ENCODE measurements at regions not wholly inside any gene's neighbourhood (a gene's known extent, or its start where the extent isn't known, plus 50 kb on each side); places are given as distances from the start of the nearest gene placed in this dataset.
A peak's percentile ranks its signal among the peaks of the same experiment; 100 is the strongest.

GRCh38 chr7:8985255-8985654 lies 551.8 kb downstream of the NXPH1 start:
- Histone ChIP-seq H3K4me3 (ENCODE audit: low read length) (no peak overlapping the region), H4K20me1 (ENCODE audit: insufficient read depth) (no peaks in the 10 kb centered on the region), H3K36me3 (ENCODE audit: insufficient read depth, low read length) (no peaks in the 10 kb centered on the region), H3K79me2 (replicated peaks; ENCODE audit: insufficient read depth, low read length) (no peaks in the 10 kb centered on the region), H3K27me3 (ENCODE audit: insufficient read depth, low read depth, low read length) (no peaks in the 10 kb centered on the region), H2AFZ (ENCODE audit: low read depth, low read length) (no peak overlapping the region), H3K9ac (ENCODE audit: low read length) (no peak overlapping the region), H3K27ac (ENCODE audit: low read length) (no peak overlapping the region), H3K9me3 (ENCODE audit: low read length) (no peaks in the 10 kb centered on the region), H3K4me2 (ENCODE audit: low read length) (no peak overlapping the region), H3K9me2 (ENCODE audit: insufficient read depth, low read length) (no peaks in the 10 kb centered on the region), H3F3A (ENCODE audit: insufficient read depth, low read length, poor library complexity, severe bottlenecking) (peaks cover 3% of the 10 kb centered on the region)
- peak; percentile 45 for TF ChIP-seq REST (IDR thresholded peaks at IDR 0.05; ENCODE audit: borderline replicate concordance)
- no peak for TF ChIP-seq TAF1 (IDR thresholded peaks at IDR 0.05; ENCODE audit: low read depth)

GRCh38 chr7:8988267-8988666 lies 554.9 kb downstream of the NXPH1 start:
- no peaks in the 10 kb centered on the region for H3K27me3 ChIP-seq (ENCODE audit: insufficient read depth, low read depth, low read length)
- H4K20me1 ChIP-seq (ENCODE audit: insufficient read depth), result no peaks in the 10 kb centered on the region
- TF ChIP-seq REST (IDR thresholded peaks at IDR 0.05; ENCODE audit: borderline replicate concordance) (no peak), RAD21 (conservative IDR thresholded peaks at IDR 0.05) (no peak), EZH2 (IDR thresholded peaks at IDR 0.05; ENCODE audit: borderline replicate concordance, insufficient read depth, low read length, poor library complexity, severe bottlenecking) (no peak), SMC3 (conservative IDR thresholded peaks at IDR 0.05; ENCODE audit: poor library complexity) (no peak), CTCF (IDR thresholded peaks at IDR 0.05; ENCODE audit: poor library complexity, severe bottlenecking) (no peak), POLR2AphosphoS5 (IDR thresholded peaks at IDR 0.05) (no peak), MXI1 (conservative IDR thresholded peaks at IDR 0.05; ENCODE audit: poor library complexity, severe bottlenecking) (no peak), EP300 (conservative IDR thresholded peaks at IDR 0.05; ENCODE audit: poor library complexity, severe bottlenecking) (no peak), TAF1 (IDR thresholded peaks at IDR 0.05; ENCODE audit: low read depth) (no peak)
- no peak overlapping the region for H3K27ac ChIP-seq (ENCODE audit: low read length)
- no peak overlapping the region for H3K4me2 ChIP-seq (ENCODE audit: low read length)
- peaks cover 3% of the 10 kb centered on the region for H3F3A ChIP-seq (ENCODE audit: insufficient read depth, low read length, poor library complexity, severe bottlenecking)
- H3K36me3 ChIP-seq (ENCODE audit: insufficient read depth, low read length), result no peaks in the 10 kb centered on the region
- no peaks in the 10 kb centered on the region for H3K9me3 ChIP-seq (ENCODE audit: low read length)
- H3K4me3 ChIP-seq (ENCODE audit: low read length), result no peak overlapping the region
- no peak overlapping the region for H2AFZ ChIP-seq (ENCODE audit: low read depth, low read length)
- no peaks in the 10 kb centered on the region for H3K79me2 ChIP-seq (replicated peaks; ENCODE audit: insufficient read depth, low read length)
- H3K9me2 ChIP-seq (ENCODE audit: insufficient read depth, low read length), result no peaks in the 10 kb centered on the region
- H3K9ac ChIP-seq (ENCODE audit: low read length), result no peak overlapping the region

Data from neural cell (in vitro differentiated cells).